ENCODE measurements at regions not wholly inside any gene's neighbourhood (a gene's known extent, or its start where the extent isn't known, plus 50 kb on each side); places are given as distances from the start of the nearest gene placed in this dataset.
A peak's percentile ranks its signal among the peaks of the same experiment; 100 is the strongest.

DNA sequence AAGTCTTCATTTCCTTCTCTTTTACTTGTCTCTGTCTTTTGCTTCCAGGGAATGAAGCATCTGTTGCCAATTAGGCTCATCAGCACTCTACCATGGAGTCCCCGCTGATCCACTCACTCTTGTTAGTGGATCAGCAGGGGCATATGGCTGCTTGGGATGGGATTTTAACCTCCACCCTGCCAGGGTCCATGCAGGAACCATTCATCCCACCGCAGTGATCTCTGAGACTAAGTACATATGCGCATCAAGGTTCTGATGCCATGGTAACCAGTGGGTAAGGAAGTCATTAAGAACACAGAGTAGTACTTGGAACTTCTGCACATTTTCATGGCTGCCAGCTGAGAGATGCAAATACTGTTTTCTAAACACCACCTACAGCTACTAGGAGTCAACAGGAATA is 374.0 kb upstream of the ALCAM start:
- no peak for DNase-seq

DNA sequence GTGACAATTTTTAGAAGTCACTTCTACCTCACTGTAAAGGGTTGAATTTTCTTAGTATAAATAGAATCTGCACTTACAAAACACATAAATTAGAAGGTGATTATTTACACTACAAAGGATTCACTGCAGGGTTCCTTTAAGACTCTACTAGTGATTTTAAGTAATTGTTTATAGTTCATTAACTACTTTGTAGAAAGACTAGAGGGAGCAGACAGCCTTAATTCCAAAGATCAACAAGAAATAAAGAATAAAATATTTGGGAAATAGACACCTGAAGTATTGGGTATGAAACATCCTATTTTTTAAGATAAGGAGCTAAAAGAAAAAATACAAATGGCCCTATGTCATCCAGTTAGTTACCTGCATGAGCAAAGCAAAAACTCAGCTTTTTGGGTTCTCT is 360.5 kb upstream of the ALCAM start:
- no peak for DNase-seq

DNA sequence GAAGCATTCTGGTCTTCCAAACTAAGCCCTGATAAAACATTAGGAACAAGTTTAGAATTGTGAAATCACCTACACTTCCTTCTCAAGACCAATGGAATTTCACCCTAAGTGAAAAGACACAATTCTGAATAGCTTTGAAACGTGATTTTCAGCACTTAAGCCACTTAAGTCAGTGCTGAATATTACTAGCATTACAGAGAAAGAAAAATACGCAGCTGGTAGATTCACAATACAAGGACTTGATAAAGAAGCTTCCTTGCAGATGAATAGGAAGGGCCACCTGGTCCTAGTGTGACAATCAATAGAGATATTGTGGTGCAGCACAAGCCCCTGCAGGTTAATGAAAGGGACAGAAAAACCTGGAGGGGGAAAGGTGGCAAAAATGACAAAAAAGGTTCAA is 353.1 kb upstream of the ALCAM start:
- no peak for DNase-seq

DNA sequence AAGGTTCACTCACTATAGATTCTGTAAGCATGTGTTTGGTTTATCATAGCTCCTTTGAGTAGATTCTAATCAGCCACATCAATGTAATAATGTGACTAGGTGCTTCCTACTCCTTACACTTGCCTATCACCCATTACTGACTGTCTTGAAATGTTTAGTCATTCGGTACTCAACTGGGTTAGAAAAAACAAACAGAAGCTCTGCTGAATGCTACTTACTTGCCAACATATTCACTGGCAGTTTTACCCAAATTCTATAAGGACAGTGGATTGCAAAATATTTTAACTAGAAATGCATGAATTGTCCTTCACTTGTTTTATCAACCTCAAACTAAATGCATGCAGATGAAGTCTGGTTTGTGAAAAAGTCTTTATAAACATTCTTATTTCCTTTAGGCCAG is 352.1 kb upstream of the ALCAM start:
- no peak for DNase-seq

DNA sequence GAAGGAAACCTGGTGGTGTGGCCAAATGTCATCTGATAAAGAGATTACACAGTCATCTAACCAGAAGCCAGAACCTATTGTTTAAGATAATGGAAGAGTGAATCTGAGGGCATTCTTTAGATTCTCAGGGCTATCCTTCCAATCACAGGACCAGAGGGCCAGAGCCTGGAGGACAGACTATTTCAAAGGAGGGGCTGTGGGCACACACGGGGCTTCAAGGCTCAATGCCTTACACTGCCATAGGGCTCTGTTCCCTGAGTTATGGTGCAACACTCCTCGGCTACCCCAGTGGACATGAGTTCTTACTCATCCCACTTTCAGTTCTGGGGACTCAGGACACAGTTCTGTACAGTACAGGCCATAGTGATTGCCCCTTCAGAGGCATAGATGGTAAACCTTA is 343.9 kb upstream of the ALCAM start:
- no peak for DNase-seq

DNA sequence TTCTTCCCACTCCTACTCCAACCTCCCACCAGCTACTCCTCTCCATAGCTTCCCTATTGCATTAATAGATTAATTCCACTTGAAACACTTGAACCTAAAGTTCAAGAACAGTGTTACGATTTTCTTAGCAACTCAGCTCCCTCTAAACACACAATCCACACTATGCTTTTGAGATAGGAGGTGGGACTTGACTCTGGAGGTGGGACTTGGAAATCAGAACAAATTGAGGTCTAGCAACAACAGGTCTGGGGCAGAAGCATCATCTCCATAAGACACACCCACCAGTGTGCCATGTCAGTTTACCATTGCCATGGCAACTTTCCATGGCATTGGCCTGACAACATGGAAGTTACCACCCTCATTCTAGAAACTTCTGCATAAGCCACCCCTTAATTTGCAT is 336.5 kb upstream of the ALCAM start:
- DNase-seq: no peak

DNA sequence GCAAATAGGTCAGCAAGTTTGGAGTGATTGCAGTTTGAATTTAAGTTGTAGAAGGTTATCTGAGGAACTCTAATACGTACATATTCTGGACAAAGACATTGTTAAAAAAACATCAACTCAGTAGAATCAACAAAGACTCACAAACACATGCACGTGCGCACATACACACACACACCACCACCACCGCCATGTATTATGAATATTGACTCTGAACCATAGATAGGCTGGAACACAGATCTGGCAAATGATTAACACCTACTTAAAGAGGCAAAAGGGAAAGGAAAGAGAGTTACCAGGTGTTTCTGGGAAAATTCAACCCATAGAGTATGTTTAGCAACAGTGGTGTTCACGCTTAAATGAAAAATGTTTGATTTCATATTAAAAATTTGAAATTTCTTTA is 334.2 kb upstream of the ALCAM start:
- no peak for DNase-seq

DNA sequence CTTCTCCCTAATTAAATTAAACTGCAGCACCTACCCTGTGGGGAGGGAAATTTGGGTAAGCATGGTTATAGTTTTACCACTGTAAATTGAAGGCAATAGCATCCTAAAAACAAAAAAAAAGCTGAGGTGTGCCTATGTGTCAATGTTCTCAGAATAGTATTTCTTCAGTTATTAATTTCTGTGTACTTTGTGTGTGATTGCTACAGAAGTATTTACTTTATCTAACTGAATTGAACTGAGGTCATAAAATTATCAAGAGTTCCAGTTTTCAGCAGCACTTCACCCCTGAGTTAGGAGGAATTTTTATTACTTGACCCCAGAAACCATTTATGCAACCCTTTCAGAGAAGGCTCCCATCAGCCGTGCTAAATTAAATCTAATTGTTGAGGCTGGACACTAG is 333.6 kb upstream of the ALCAM start:
- no peak for DNase-seq

DNA sequence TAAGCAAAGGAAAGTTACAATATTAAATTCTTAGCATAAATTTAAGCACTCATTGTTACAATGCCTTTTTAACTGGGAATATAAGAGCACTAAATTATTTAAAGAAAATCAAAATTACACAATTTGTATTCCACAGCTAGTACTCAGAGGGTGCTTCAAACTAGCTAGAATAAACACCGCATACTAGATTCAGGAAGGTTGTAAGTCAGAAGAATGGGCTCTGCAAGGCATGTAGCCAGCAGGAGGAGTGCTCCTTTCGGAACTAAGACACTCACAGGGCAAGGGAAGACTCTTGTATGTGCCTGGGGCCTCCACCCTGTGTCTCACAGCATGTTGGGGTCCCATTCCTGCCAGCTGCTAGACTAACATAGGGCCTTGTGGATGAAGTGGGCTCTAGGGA is 327.7 kb upstream of the ALCAM start:
- DNase-seq: no peak

DNA sequence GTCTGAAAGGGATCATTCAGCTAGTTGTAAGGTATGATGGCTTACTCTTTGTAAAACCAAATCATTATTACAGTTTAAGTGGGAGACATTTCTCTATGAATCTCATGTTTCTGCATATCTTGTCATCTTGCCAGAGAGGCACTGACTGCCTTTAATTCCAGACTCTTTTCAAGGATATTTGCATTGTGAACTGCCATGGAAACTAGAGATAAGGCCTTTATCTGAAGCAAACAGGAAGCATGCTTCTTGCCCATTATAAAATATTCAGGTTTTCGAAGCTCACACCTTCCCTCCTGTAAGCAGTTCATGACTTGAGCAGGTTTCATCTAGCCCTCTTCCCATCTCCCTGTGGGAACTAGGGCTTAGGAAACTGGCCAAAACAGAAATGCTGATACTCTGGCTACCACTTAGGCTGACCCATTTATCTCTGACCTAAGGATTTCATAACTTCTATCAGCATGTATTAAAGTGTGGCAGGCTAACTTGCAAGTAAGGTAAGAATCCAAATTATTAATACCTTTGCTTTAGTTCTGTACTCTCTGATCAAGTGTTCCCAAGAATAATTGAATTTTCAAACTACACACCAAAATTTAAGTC is 326.6 kb upstream of the ALCAM start:
- no peak for DNase-seq

DNA sequence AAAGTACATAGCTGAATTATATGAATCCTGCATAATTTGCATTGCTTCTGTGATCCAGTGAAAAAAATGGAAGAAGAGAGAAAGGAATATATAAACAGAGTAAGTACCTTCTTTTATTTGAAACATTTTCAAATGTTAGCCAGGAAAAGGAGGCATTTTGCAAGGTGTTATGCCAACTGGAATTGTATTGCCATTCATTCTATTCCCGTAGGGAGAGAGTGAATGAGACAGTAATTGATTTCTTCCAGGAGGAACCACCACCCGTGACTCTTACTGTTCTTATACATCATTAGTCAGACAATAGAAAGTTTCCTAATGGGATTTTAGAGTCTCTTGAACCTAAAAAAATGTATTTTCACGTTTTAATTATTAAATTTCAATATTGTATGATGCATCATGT is 324.1 kb upstream of the ALCAM start:
- no peak for DNase-seq

DNA sequence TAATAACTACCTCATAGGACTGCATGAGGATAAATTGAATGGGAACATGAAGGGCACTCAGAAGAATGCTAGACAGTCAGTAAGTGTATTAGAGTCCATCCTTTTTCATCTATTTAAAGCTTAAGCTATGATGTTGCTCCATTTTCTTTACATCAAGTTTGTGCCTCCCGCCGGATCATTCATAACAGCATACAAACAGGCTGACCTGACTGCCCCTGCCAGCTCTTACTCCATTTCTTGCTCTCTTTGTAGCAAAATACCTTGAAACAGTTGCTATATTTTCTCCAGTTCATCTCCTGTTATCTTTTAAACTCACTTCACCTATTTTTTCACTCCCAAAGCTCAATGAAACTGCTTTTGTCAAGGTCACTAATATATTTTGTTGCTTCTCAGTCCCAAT is 315.6 kb upstream of the ALCAM start:
- no peak for DNase-seq

DNA sequence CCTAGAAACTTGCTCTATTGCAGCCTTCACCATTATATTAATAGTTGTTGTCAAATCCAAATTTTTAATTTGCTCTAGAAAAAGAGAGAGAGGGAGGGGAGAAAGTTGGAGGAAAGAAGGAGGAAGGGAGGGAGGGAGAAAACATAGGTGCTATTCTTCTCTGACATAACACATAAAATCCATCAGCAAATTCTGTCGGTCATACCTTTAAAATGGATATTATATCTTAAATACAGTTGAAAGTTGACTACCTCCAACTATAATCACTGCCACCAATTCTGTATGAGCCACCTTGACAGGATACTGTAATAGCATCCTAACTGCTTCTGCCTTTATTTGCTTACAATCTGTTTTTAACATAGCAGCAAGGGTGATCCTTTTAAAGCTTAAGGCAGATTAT is 314.7 kb upstream of the ALCAM start:
- no peak for DNase-seq

DNA sequence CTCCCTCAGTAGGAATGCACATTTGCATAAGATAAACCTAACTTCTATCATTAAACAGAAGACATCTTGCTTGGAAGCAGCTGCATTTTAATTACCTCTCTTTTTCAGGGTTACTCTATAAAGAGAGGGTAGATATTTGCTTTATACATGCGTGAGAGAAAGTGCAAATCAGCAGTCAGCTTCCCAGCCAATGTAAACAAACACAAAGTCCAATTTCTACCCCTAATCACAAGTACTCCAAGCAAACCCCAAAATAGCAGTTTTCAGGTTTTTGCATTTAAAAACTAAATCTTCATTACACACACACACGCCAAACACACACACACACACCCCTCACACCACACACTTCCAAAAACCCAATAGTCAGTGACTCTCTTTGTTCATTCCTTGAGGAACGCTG is 303.9 kb upstream of the ALCAM start:
- peak; percentile 17 for DNase-seq

DNA sequence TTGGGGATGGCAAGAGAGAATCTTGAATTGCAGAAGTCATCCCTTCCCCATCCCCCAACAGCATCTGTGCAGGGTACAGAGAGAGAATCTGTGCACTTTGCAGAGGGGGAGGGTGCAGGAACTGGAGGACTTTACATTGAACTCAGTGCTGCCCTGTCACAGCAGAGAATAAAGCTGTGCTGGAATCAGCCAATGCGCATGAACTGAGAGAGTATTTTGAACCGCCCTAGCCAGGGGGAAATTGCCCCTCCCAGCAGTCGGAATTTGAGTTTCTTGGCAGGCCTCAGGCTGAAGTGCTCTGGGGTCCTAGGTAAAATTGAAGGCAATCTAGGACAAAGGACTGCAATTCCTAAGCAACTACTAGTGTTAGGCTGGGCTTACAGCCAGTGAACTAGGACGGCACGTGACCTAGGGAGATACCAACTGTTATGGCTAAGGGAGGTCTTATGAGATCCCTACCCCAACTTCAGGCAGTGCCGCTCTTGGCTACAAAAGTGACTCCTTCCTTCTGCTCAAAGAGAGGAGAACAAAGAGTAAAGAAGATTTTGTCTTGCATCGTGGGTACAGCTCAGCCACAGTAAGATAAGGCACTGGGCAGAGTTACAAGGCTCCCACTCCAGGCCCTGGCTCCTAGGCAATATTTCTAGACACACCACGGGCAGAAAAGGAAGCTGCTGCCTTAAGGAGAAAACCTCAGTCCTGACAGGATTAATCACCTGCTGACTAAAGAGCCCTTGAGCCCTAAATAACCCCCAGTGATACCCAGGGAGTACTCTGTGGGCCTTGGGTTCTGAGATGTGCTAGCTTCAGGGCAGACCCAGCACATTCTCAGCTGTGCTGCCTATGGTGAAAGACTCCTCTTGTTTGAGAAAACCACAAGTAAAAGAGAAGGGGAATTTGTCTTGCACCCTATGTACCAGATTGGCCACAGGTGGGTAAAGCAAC is 300.5 kb upstream of the ALCAM start:
- no peak for DNase-seq

DNA sequence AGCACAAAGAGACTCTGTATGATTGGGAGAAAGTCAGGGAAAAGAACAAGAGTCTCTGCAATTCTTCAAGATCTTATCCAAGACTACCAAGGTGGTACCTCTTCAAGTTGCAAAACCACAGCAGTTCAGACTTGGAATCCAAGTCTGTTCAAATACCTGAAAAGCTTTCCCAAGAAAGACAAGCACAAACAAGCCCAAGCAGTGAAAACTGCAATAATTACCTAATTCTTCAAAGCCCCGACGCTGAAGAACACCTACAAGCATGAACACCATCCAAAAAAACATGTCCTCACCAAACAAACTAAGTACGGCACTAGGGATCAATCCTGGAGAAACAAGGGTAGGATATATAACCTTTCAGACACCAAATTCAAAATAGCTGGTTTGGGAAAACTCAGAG is 299.3 kb upstream of the ALCAM start:
- DNase-seq: no peak

DNA sequence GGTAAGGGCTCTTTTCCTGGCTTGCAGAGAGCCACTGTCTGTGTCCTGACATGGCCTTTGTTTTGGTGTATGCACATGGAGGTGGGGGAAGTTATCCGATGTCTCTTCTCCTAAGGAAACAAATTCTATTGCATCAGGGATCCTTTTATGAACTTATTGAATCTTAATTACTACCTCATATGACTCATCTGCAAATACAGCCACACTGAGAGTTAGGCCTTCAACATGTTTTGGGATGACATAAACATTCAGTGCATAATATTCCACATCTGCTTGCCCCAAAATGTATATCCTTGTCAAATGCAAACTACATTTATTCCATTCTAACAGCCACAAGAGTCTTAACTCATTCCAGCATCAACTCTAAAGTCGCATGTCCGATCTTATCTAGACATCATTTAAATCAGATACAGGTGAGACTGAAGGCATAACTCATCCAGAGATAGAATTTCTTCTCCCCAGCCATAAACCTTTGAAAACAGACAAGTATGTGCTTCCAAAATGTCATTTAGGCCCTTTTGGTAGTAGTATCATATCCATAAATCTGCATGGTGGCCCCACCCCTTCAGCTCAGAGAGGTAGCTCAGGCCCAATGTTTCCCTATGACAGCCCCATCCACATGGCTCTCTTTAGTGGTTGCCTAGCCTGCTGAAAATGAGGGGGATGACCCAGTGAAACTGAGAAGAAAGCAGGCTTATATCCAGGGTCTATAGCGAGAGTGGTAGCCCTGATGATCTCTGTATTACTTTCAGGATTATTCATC is 289.5 kb upstream of the ALCAM start:
- DNase-seq: no peak

DNA sequence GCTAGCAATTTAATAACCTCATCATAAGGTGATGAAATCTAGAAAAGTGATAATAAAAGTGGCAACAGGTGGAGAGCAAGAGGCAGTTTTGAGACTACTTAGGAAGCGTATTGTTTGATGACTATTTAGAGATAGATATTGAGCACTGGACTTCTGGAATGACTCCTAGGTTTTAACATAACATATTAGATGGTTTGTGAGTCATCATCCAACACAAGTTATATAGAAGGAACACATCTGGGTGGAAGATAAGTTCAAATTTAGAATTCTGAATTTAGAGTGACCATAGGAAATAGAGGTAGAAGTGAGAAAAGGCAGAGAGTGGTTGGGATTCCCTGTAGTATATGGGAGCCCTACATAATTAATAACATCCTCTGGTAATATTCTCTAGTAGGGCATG is 282.8 kb upstream of the ALCAM start:
- no peak for DNase-seq

DNA sequence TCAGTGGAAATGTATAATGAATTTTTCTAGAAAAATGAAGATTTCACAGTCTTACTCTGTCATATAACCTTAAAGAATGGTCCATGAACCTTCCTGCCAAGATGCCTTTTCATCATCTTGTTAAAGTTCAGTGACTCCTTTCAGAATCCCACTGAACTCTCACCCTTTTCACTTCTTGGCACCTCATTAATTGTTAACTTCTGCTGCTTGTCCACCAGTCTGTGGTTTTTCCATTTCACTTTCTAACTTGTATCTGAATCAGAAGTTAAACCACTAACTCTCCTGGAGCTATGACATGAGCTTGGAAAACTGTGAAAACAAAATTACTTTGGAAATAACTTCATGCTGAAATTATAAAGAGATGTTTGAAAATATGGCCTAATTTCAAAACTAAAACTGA is 281.2 kb upstream of the ALCAM start:
- DNase-seq: no peak

DNA sequence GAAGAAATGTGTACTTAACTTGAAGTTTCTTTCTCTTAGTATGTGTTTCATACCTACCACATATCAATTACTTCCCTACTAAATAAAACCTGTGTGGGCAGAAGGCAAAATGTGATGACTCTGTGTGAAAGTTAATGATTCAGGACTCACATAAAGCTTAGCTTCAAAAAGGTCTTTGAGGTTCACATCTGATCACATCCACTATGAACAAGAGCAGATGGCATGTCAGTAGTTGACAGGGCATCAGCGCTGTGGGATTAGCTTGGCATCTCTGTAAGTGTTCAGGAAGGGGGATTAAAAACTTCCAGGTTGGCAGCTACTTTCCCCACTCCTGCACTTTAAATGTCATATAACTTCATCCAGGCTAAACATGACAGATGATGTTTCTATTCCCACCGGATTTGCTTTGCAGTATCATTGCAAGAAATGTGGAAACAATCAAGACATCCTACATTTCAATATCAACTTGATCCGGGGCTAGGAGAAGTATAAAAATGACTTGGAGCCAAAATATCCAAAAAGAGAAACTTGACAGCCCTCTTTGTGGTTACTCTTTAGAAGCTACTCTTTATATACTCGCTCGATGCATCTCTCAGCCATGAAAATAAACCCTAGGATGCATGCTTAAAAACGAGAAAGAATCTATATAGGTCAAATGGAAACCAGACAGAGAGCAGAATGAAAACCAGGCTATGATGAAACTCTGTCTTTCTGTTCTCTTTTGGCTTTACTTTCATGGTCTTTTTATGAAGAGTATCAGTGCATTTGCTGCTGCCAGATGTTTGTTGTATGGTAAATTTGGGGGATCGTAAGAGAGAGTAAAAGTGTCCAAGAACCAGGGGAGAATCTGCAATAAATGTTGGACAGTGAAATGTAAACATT is 273.1 kb upstream of the ALCAM start:
- no peak for DNase-seq

DNA sequence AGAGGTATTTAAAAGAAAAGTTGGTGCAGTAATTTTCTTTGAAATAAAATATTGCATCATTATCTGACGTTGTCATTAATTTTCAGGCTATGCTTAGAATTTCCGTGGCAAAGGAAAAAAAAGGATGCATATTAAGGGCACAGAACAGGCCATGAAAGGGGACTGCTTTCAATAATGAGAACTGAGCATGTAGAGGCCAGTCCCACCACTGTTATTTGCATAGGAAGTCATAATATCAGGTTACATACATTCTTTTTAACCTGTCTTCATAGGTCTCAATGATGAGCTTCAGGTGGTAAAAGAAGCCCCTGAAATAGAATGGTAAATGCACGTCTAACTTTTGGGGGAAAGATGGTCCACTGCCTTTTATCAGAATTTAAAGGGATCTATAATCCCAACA is 272.1 kb upstream of the ALCAM start:
- DNase-seq: peak; percentile 37

DNA sequence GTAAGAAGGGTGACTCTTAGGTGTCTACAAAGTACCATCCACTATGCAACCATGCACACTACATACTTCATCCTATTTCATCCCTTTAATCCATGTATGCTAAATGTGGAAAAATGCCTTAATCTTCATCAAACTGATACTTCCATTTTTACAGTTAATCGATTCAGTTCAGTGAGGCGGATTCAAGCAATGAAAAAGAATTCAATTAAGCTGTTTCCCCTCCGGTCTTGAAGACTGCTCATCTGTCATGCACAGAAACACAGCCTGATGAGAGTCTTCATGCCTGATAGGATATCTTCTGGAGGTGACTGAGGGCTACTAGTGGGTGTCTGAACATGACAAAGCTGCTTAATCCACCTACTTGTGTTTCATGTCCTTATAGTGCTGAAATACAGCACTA is 270.6 kb upstream of the ALCAM start:
- DNase-seq: no peak

DNA sequence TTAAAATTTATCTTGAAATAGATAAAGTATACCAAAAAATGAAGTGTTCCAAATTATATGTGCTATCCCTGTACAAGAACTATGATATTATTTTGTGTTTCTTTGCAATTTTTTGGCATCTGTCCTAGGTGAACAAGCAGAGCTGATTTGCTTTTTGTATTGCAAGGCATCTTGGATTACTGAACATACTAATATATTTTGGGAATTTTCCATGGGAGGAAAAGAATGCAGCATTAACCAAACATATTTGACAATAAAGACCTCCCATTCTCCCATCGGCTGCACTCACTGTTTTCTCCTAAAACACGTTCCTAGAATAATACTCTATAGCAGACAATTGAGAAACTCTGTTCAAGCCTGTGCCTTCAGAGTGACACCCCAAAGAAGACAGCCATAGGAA is 265.1 kb upstream of the ALCAM start:
- DNase-seq: no peak
